ENCODE measurements at regions not wholly inside any gene's neighbourhood (a gene's known extent, or its start where the extent isn't known, plus 50 kb on each side); places are given as distances from the start of the nearest gene placed in this dataset.

GRCh38 chr14:97217111-97217885 is 420.1 kb downstream of the VRK1 start:
- no peak for DNase-seq

DNA sequence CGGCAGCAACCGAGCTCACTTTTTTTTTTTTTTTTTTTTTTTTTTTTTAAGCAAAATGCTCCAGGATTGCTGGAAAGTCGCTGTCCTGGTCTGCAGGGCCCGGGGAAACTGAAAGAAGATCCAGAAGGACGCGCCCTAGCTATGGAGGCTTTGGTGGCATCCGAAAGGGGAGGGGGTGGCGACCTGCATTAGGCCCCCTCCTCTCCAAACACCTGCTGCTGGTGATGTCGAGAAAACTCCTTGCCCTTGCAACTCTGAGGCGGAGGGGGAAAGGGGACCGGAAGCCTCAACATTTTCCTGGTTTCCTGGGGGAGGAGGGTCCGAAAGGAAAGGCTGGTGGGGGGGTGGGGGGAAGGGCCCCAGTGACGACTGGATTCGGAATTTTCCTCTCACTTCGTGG is 421.1 kb downstream of the VRK1 start:
- no peak for DNase-seq

DNA sequence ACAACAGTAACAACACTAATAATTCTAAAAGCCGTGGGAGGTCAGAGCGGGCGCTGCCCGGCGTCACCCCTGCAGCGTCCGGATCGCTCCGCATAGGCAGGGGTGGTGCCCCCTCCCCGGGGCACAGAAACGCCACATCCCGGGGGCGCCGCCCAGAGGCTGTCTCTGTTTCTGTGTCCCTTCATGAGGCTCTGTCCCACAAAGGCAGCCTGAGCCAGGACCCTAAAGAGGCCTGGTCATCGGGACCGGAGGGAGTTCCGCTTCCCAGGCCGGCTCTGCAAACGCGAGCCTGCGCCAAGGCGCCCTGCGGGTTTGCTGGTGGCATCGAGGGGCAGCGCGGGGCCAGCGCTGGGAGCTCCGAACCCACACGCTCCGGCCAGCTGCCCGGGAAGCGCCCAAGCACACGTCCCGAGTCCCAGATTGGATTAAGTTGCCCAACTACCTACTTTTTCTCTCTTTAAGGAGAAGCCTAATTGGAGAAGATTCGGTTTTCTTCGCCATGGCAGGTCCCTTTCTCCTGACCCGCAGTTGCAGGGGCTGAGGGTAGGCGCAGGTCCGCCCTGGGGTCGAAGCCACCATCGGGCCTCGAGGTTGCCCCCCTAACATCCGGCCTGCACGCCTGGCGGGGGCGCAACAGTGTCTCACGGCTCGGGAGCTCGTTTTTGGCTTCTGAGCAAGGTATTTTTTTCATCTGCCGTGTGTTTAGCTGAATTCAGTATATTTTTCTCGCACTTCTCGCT is 421.7 kb downstream of the VRK1 start:
- no peak for DNase-seq

- no peak for DNase-seq
These were observed 422.3 kb downstream of the VRK1 start for GRCh38 chr14:97219431-97220017.

GRCh38 chr14:97221572-97222285 is 424.5 kb downstream of the VRK1 start:
- DNase-seq, result no peak

DNA sequence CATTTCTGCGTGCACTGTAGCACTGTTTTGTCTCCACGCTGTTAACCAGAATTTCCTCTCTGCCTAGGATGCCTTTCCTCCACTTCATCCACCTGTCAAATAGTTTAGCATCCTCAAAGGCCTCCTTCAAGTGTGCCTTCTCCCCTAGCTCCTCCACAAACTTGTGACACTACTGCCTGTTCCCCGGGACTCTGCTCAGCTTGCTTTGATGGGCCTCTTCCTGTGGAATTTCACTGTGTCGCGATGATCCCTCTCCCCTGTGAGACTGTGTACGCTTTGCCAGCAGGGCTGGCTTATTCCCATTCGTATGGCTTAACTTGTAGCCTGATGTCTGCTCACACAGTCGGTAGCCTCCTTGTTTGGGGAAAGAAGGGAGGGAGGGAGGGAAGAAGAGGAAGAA is 426.8 kb downstream of the VRK1 start:
- no peak for DNase-seq

- no peak for DNase-seq
These were observed 432.9 kb downstream of the VRK1 start for GRCh38 chr14:97230051-97230450.

GRCh38 chr14:97233319-97233985 is 436.3 kb downstream of the VRK1 start:
- no peak for DNase-seq

- DNase-seq, result no peak
These were observed 449.5 kb downstream of the VRK1 start for GRCh38 chr14:97246648-97247047.

DNA sequence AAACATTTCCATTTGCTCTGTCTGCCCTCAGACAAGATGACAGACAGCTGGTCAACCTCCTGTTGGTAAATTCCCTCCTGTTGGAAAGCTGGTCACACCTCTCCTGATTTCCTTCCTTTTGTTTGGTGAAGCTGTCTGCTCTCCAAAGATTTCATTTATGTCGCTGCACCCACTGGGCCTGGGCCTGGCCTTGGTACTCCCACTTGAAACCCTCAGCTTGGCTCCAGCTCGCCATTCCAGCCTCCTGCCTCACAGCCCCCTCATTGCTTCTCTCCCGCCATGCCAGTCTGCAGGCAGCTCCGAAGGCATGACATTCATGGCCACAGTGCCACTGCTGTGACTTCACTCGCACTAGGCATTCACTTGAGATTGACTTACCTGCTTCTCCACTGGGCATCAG is 451.8 kb downstream of the VRK1 start:
- no peak for DNase-seq

DNA sequence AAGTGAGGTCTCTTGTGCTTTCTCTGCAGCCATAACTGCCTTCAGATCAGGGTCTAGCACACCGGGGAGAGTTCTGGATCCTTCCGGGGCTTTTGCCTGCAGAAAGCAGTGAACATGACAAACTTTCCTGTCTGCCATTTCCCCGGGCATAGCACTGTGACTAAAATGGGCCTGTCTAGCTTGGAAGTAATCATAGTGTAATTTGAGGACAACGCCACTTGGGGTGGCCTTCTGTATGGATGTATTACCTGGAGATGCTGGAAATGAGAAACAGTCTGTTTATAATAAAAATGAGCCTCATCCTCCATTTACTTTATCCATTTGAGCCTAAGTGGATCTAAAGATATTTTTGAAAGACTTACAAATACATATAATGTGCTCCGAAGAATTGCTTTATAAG is 453.7 kb downstream of the VRK1 start:
- no peak for DNase-seq

DNA sequence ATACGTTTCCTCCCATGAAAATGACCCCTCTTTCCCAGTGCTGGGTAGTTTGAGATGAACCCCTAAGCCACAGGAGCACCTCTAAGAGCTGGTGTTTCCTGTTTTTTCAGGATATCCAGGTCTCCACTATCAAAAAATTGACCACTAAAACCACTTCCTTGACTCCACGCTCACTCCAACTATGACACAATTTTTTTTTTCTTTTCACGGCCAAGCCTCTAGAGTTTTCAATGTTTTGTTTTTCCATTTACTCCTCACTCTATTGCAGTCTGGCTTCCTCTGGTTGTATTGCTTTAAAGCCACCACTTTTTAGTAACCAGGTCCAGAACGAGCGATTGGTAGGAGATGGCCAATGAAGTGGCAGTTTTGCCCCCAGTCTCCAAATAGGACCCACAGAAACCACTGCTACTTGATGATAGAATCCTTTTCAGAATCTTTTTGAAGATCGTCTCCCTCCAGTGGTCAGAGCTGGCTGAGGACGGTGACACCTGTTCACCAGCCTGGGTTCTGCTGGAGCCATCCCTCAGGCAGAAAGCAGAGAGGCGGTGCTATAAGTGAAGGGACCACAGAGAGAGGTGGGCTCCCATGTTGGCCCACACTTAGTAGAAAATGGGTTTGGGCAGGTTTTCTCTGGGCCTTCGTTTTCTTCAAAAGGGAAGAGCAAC is 454.4 kb downstream of the VRK1 start:
- no peak for DNase-seq

GRCh38 chr14:97253756-97254155 is 456.6 kb downstream of the VRK1 start:
- no peak for DNase-seq

- no peak for DNase-seq
These were observed 465.2 kb downstream of the VRK1 start for GRCh38 chr14:97262336-97262735.

DNA sequence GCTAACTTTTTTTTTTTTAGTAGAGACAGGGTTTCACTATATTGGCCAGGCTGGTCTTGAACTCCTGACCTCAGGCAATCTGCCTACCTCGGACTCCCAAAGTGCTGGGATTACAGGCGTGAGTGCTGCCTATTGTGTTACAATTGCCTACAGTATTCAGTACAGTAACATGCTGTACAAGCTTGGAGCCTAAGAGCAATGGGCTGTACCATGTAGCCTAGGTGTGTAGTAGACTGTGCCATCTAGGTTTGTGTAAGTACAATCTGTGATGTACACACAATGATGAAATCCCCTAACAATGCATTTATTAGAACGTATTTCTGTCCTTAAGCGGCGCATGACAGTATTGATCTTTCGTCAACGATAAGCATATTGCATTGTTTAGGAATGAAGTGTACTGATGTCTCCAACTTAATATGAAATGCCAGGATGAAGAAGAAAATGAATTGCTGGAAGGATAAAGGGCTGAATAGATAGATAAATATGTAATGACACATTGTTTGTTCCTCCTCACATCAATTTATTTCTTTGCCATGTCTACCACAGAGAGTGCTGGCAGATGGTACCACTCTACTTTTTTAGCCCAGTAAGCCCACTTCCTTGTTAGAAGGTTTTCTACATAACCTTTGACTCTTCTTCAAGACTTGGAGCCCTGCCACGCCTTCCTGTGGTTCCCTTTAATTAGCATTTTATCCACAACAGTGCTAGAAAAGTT is 467.5 kb downstream of the VRK1 start:
- DNase-seq, result no peak

GRCh38 chr14:97266653-97267052 is 469.5 kb downstream of the VRK1 start:
- no peak for DNase-seq

GRCh38 chr14:97267509-97267908 is 470.3 kb downstream of the VRK1 start:
- no peak for DNase-seq

GRCh38 chr14:97268097-97268496 is 470.9 kb downstream of the VRK1 start:
- no peak for DNase-seq

DNA sequence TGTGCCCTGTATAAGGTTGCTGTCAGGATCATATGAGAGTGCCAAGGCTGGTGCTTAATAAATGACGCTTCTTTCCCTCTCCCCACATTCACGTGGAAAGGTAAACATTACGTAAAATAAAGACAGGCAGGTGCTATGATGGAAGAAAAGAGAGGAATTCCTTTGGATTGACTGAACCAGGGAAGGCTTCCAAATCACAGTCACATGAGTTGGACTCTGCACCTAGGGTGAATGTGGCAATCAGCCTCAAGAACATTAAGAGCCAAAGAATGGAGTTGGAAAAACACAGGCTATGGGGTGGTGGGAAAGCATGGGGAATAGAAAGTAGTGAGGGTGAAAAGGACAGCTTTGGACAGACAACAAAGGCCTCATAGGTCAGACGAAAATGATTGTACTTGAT is 473.1 kb downstream of the VRK1 start:
- DNase-seq, result no peak

GRCh38 chr14:97271451-97271960 is 474.3 kb downstream of the VRK1 start:
- DNase-seq, result no peak

DNA sequence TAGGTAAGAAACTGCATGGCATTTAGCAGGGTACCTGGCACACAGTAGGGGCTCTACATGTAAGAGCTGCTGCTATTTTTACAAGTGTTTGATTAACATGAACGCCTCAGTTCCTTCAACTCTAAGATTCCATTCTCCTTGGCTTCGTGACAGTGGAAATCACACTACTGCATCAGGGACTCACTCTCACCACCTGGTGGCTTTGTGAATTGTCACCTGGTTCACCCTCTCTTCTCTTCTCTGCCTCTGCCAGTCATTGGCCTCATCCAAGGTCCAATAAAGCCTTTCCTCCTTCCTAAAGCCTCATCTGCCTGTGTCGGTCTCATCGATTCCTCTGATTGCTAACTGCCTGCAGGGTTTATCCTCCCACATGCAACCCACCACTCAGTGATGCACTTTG is 476.4 kb downstream of the VRK1 start:
- no peak for DNase-seq
